GM12891 (cell line): ENCODE measurements at regions not wholly inside any gene's neighbourhood (a gene's known extent, or its start where the extent isn't known, plus 50 kb on each side); places are given as distances from the start of the nearest gene placed in this dataset.

Experiments
- POLR2A ChIP-seq: IDR thresholded peaks from 2 replicates; pipeline ENCODE4 v1.6.1; 2011; ENCODE audit warnings: low read depth, low read length, control low read depth
- POLR2AphosphoS5 ChIP-seq: IDR thresholded peaks from 2 replicates; pipeline ENCODE4 v1.6.1; 2011; ENCODE audit warnings: low read depth, low read length, control low read depth
- TAF1 ChIP-seq: IDR thresholded peaks from 2 replicates; pipeline ENCODE4 v1.6.1; 2011; ENCODE audit warnings: low read depth, low read length, control low read depth

GRCh38 chr14:42316693-42317092 lies 710.0 kb downstream of the LRFN5 start:
- TF ChIP-seq POLR2AphosphoS5 (no peak), POLR2A (no peak), TAF1 (no peak)
